GM21737 (cell line): ENCODE measurements at regions not wholly inside any gene's neighbourhood (a gene's known extent, or its start where the extent isn't known, plus 50 kb on each side); places are given as distances from the start of the nearest gene placed in this dataset.

Experiments
- ATAC-seq: cut with Tn5 transposase; IDR thresholded peaks from one replicate; pipeline ENCODE4 v1.9.1; 2021; ENCODE audit warnings: mild to moderate bottlenecking, moderate library complexity; ENCODE audit not compliant: unreplicated experiment

GRCh38 chr20:52787216-52787615 is 184.9 kb upstream of the TSHZ2 start:
- no peak for ATAC-seq

- no peak for ATAC-seq
Observed at GRCh38 chr20:52785679-52786078, 186.5 kb upstream of the TSHZ2 start.

- no peak for ATAC-seq
Observed at GRCh38 chr20:52783769-52784168, 188.4 kb upstream of the TSHZ2 start.

- no peak for ATAC-seq
Observed at GRCh38 chr20:52780462-52780861, 191.7 kb upstream of the TSHZ2 start.

- no peak for ATAC-seq
Observed at GRCh38 chr20:52779125-52779524, 193.0 kb upstream of the TSHZ2 start.

- ATAC-seq, result no peak
Observed at GRCh38 chr20:52777171-52777570, 195.0 kb upstream of the TSHZ2 start.

GRCh38 chr20:52775786-52776185 is 196.4 kb upstream of the TSHZ2 start:
- no peak for ATAC-seq

- ATAC-seq, result no peak
Observed at GRCh38 chr20:52768694-52769093, 203.5 kb upstream of the TSHZ2 start.

GRCh38 chr20:52766645-52767435 is 205.3 kb upstream of the TSHZ2 start:
- no peak for ATAC-seq

- no peak for ATAC-seq
Observed at GRCh38 chr20:52763321-52763853, 208.8 kb upstream of the TSHZ2 start.

- no peak for ATAC-seq
Observed at GRCh38 chr20:52761867-52762266, 210.3 kb upstream of the TSHZ2 start.

- no peak for ATAC-seq
Observed at GRCh38 chr20:52760791-52761190, 211.4 kb upstream of the TSHZ2 start.

- no peak for ATAC-seq
Observed at GRCh38 chr20:52757411-52757810, 214.7 kb upstream of the TSHZ2 start.

GRCh38 chr20:52755744-52756143 is 216.4 kb upstream of the TSHZ2 start:
- ATAC-seq, result no peak

- ATAC-seq, result no peak
Observed at GRCh38 chr20:52754366-52754765, 217.8 kb upstream of the TSHZ2 start.

- ATAC-seq, result no peak
Observed at GRCh38 chr20:52752023-52752422, 220.1 kb upstream of the TSHZ2 start.

GRCh38 chr20:52751571-52751970 is 220.6 kb upstream of the TSHZ2 start:
- no peak for ATAC-seq

- ATAC-seq, result no peak
Observed at GRCh38 chr20:52749938-52750337, 222.2 kb upstream of the TSHZ2 start.

GRCh38 chr20:52748990-52749389 is 223.2 kb upstream of the TSHZ2 start:
- no peak for ATAC-seq

- no peak for ATAC-seq
Observed at GRCh38 chr20:52748285-52748932, 223.7 kb upstream of the TSHZ2 start.

- no peak for ATAC-seq
Observed at GRCh38 chr20:52747845-52748284, 224.3 kb upstream of the TSHZ2 start.

- no peak for ATAC-seq
Observed at GRCh38 chr20:52746770-52747169, 225.4 kb upstream of the TSHZ2 start.
